HG02642 (cell line): ENCODE measurements at regions not wholly inside any gene's neighbourhood (a gene's known extent, or its start where the extent isn't known, plus 50 kb on each side); places are given as distances from the start of the nearest gene placed in this dataset.
"Not testable (repeated sequence)": the region's sequence is repeated elsewhere in the genome, so short reads cannot be mapped to it uniquely, and the experiment has no call there.

Experiments used
- ATAC-seq: cut with Tn5 transposase; IDR thresholded peaks from one replicate; pipeline ENCODE4 v1.9.1; 2021; ENCODE audit warnings: mild to moderate bottlenecking; ENCODE audit not compliant: unreplicated experiment, poor library complexity

GRCh38 chr1:112855152-112855828 is 100.7 kb downstream of the SLC16A1 start:
- ATAC-seq: no peak

DNA sequence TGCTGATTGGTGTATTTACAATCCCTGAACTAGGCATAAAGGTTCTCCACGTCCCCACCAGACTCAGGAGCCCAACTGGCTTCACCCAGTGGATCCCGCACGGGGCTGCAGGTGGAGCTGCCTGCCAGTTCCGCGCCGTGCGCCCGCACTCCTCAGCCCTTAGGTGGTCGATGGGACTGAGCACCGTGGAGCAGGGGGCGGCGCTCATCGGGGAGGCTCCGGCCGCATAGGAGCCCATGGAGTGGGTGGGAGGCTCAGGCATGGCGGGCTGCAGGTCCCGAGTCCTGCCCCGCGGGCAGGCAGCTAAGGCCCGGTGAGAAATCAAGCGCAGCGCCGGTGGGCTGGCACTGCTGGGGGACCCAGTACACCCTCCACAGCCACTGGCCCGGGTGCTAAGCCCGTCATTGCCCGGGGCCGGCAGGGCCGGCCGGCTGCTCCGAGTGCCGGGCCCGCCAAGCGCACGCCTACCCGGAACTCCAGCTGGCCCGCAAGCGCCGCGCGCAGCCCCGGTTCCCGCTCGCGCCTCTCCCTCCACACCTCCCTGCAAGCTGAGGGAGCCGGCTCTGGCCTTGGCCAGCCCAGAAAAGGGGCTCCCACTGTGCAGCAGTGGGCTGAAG is 101.5 kb downstream of the SLC16A1 start:
- ATAC-seq: not testable (repeated sequence)

DNA sequence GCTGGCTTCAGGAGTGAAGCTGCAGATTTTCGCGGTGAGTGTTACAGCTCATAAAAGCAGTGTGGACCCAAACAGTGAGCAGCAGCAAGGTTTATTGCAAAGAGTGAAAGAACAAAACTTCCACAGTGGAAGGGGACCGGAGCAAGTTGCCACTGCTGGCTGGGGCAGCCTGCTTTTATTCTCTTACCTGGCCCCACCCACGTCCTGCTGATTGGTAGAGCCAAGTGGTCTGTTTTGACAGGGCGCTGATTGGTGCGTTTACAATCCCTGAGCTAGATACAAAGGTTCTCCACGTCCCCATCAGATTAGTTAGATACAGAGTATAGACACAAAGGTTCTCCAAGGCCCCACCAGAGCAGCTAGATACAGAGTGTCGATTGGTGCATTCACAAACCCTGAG is 102.1 kb downstream of the SLC16A1 start:
- not testable (repeated sequence) for ATAC-seq

- ATAC-seq: no peak
Measured at GRCh38 chr1:112852934-112853333, 103.1 kb downstream of the SLC16A1 start.

DNA sequence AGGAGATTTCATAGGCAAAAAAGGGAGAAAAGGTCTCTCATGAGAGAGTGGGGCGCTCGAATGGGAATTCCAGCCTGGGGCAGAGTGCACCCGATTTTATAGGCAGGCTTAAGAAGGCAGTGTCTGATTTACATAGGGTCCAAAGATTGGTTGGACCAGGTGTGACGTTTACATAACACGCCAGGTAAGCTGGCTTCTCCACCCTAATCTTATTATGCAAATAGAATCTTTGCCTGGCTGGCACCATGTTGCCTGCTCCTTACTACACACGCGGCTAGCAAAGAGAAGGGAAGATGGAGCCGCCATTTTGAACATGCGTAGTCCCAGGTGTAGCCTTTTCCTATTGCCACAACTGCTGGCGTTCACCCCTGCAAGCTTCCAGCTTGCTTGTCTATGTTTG is 103.7 kb downstream of the SLC16A1 start:
- ATAC-seq: no peak

GRCh38 chr1:112850034-112850757 is 105.8 kb downstream of the SLC16A1 start:
- ATAC-seq: no peak

GRCh38 chr1:112849425-112850033 is 106.5 kb downstream of the SLC16A1 start:
- no peak for ATAC-seq

DNA sequence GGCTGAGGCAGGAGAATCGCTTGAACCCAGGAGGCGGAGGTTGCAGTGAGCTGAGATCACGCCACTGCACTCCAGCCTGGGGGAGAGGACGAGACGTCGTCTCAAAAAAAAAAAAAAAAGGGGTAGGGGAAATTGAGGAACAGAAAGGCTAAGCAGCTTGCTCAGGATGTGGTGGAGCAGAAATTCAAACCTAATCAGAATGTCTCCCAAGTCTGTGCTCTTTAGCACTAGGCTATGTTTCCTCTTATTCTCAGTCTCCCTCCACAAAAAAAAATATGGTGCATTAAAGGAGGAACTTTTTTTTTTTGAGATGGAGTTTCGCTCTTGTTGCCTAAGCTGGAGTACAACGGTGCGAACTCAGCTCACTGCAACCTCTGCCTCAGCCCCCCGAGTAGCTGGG is 114.2 kb downstream of the SLC16A1 start:
- ATAC-seq: no peak

GRCh38 chr1:112840631-112841624 is 115.1 kb downstream of the SLC16A1 start:
- peak; percentile 62 for ATAC-seq

DNA sequence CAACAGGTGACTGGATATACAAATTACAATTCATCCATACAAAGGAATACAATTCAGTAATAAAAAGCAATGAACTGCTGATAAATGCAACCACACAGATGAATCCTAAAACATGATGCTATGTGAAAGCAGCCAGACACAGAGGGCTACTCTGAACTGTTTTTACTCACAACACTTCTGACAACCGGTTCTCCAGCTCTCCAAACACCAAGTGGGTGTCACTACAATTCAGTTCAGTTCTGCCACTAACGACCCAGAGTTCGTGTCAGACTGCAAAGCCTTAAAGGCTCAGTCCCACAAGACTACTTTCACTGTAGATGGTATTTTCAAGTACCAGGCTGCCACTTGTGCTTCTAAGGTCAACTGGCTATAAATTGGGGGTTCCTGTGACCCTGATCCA is 119.4 kb downstream of the SLC16A1 start:
- no peak for ATAC-seq

GRCh38 chr1:112833806-112834205 is 118.7 kb upstream of the PPM1J start:
- no peak for ATAC-seq

DNA sequence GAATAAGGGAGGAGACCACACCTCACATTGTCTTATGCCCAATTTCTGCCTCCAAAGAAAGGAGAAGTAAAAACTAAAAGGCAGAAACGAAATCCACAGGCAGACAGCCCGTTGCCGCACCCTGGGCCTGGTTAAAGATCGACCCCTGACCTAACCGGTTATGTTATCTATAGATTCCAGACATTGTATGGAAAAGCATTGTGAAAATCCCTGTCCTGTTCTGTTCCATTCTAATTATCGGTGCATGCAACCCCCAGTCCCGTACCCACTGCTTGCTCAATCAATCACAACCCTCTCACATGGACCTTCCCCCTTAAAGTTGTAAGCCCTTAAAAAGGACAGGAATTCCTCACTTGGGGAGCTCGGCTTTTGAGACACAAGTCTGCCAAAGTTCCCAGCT is 117.1 kb upstream of the PPM1J start:
- not testable (repeated sequence) for ATAC-seq

- not testable (repeated sequence) for ATAC-seq
Measured at GRCh38 chr1:112829691-112830090, 114.6 kb upstream of the PPM1J start.

GRCh38 chr1:112828716-112829115 is 113.6 kb upstream of the PPM1J start:
- ATAC-seq: no peak

DNA sequence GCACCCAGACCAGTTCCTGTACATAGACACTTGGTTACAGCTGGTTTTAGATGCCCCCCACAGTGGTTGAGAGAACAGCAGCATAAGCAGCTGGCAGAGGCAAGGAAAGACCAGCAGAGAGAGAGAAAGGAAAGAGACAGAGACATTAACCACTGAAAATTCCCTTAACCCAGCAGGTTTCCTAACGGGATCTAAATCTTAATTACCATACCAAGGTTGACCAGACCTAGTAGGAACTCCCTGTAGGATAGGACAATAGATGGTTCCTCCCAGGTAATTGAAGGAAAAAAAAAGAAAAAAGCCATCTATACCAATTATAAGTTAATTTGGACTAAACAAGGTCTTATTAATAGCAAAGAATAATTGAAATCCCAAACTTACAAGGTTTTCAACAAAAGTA is 112.3 kb upstream of the PPM1J start:
- not testable (repeated sequence) for ATAC-seq

DNA sequence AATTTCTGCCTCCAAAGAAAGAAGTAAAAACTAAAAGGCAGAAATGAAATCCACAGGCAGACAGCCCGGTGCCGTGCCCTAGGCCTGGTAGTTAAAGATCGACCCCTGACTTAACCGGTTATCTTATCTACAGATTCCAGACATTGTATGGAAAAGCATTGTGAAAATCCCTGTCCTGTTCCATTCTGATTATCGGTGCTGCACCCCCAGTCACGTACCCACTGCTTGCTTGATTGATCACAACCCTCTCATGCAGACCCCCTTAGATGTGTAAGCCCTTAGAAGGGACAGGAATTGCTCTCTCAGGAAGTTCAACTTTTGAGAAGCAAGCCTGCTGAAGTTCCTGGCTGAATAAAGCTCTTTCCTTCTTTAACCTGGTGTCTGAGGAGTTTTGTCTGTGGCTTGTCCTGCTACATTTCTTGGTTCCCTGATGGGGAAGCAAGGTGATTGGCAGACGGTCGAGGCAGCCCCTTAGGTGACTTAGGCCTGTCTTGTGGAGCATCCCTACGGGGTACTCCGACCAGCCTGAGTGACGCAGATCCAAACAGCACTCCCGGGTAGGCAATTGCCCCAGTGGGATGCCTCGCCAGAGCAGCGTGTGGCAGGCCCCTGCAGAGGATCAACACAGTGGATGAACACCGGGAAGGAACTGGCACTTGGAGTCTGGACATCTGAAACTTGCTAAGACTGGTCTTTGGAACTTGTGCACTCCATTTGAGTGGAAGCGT is 111.2 kb upstream of the PPM1J start:
- ATAC-seq: no peak

GRCh38 chr1:112825563-112826216 is 110.6 kb upstream of the PPM1J start:
- not testable (repeated sequence) for ATAC-seq

GRCh38 chr1:112825075-112825474 is 109.9 kb upstream of the PPM1J start:
- not testable (repeated sequence) for ATAC-seq
